Trophoblast cell (in vitro differentiated cells and primary cell): ENCODE measurements at regions not wholly inside any gene's neighbourhood (a gene's known extent, or its start where the extent isn't known, plus 50 kb on each side); places are given as distances from the start of the nearest gene placed in this dataset.

ENCODE experiments used
- DNase-seq, 2 donors: peaks; one replicate each; pipeline ENCODE4 v3.0.0-alpha.2; 2016
- H2AFZ ChIP-seq: 2 replicates; pipeline ENCODE4 v1.6.1; 2013; ENCODE audit warnings: low read length, moderate library complexity, mild to moderate bottlenecking; ENCODE audit not compliant: insufficient read depth, poor library complexity
- H2AK5ac ChIP-seq: 2 replicates; pipeline ENCODE4 v1.6.1; 2013; ENCODE audit warnings: mild to moderate bottlenecking, low read length
- H2BK120ac ChIP-seq: 2 replicates; pipeline ENCODE4 v1.6.1; 2013; ENCODE audit warnings: low read length, mild to moderate bottlenecking, moderate library complexity; ENCODE audit not compliant: insufficient read depth, poor library complexity
- H2BK12ac ChIP-seq: 2 replicates; pipeline ENCODE4 v1.6.1; 2013; ENCODE audit warnings: mild to moderate bottlenecking, low read length, moderate library complexity
- H2BK5ac ChIP-seq: 2 replicates; pipeline ENCODE4 v1.6.1; 2013; ENCODE audit warnings: low read length, low read depth, moderate library complexity, mild to moderate bottlenecking; ENCODE audit not compliant: poor library complexity
- H3K14ac ChIP-seq: 2 replicates; pipeline ENCODE4 v1.6.1; 2013; ENCODE audit warnings: mild to moderate bottlenecking, low read length
- H3K18ac ChIP-seq: 2 replicates; pipeline ENCODE4 v1.6.1; 2013; ENCODE audit warnings: mild to moderate bottlenecking, low read length
- H3K23ac ChIP-seq: 2 replicates; pipeline ENCODE4 v1.6.1; 2013; ENCODE audit warnings: low read length
- H3K27ac ChIP-seq: 2 replicates; pipeline ENCODE4 v1.5.1; 2013; ENCODE audit warnings: low read depth, mild to moderate bottlenecking, inconsistent platforms, low read length, moderate library complexity
- H3K27me3 ChIP-seq: 2 replicates; pipeline ENCODE4 v1.6.1; 2013; ENCODE audit warnings: inconsistent platforms, mild to moderate bottlenecking, low read length, moderate library complexity; ENCODE audit not compliant: insufficient read depth
- H3K36me3 ChIP-seq, 2 experiments: 1 replicate in 1 of 2; 2 replicates in 1 of 2; pipeline ENCODE4 v1.6.1; 2013; ENCODE audit warnings: low read length in 2 of 2, mild to moderate bottlenecking in 2 of 2, moderate library complexity in 1 of 2; ENCODE audit not compliant: insufficient read depth in 2 of 2, control insufficient read depth in 1 of 2
- H3K4ac ChIP-seq: 2 replicates; pipeline ENCODE4 v1.6.1; 2013; ENCODE audit warnings: low read depth, mild to moderate bottlenecking, low read length, moderate library complexity
- H3K4me1 ChIP-seq, 2 experiments: 1 replicate in 1 of 2; 2 replicates in 1 of 2; pipeline ENCODE4 v1.6.1; 2013; ENCODE audit warnings: low read length in 2 of 2, mild to moderate bottlenecking in 2 of 2, moderate library complexity in 1 of 2; ENCODE audit not compliant: insufficient read depth in 2 of 2, control insufficient read depth in 1 of 2
- H3K4me2 ChIP-seq: 2 replicates; pipeline ENCODE4 v1.6.1; 2013; ENCODE audit warnings: inconsistent platforms, mild to moderate bottlenecking, low read length, moderate library complexity
- H3K4me3 ChIP-seq: 2 replicates; pipeline ENCODE4 v1.5.1; 2013; ENCODE audit warnings: mild to moderate bottlenecking, low read depth, low read length, inconsistent platforms
- H3K79me1 ChIP-seq: one replicate; pipeline ENCODE4 v1.6.1; 2013; ENCODE audit warnings: low read length
- H3K79me2 ChIP-seq: 2 replicates; pipeline ENCODE4 v1.6.1; 2013; ENCODE audit warnings: low read length, mild to moderate bottlenecking; ENCODE audit not compliant: control insufficient read depth, insufficient read depth, poor library complexity
- H3K9ac ChIP-seq: 2 replicates; pipeline ENCODE4 v1.6.1; 2013; ENCODE audit warnings: mild to moderate bottlenecking, low read length
- H3K9me3 ChIP-seq: 2 replicates; pipeline ENCODE4 v1.6.1; 2013; ENCODE audit warnings: low read depth, mild to moderate bottlenecking, control low read depth, inconsistent platforms, low read length; ENCODE audit not compliant: insufficient read depth
- H4K12ac ChIP-seq: 2 replicates; pipeline ENCODE4 v1.6.1; 2013; ENCODE audit warnings: low read depth, mild to moderate bottlenecking, low read length, moderate library complexity
- H4K8ac ChIP-seq: 2 replicates; pipeline ENCODE4 v1.6.1; 2013; ENCODE audit warnings: low read depth, mild to moderate bottlenecking, low read length, moderate library complexity
- H4K91ac ChIP-seq: one replicate; pipeline ENCODE4 v1.6.1; 2013; ENCODE audit warnings: low read depth, mild to moderate bottlenecking, low read length, moderate library complexity
- WGBS: extraction: QIAGEN DNeasy Blood & Tissue Kit; methylation state at CpG from one replicate; pipeline ENCODE4 v1.1.7; 2013; ENCODE audit warnings: missing lambda C conversion rate; ENCODE audit not compliant: insufficient read length, insufficient coverage; ENCODE audit errors: extremely low coverage; 5-methylcytosine and 5-hydroxymethylcytosine counted together

GRCh38 chr2:37457401-37457901, 113.0 kb downstream of the QPCT start:
- no peaks in the 10 kb centered on the region for H3K27me3 ChIP-seq
- H2BK5ac ChIP-seq: no peak overlapping the region
- H3K9ac ChIP-seq: no peak overlapping the region
- no peak overlapping the region for H2BK12ac ChIP-seq
- no peak for DNase-seq
- H4K12ac ChIP-seq: no peak overlapping the region
- peaks cover 3 to 8% of the 10 kb centered on the region in 2 experiments for H3K4me1 ChIP-seq
- H3K4me3 ChIP-seq: no peak overlapping the region
- no peak overlapping the region for H3K23ac ChIP-seq
- H3K4ac ChIP-seq: no peak overlapping the region
- H3K79me2 ChIP-seq: no peaks in the 10 kb centered on the region
- no peak overlapping the region for H2AFZ ChIP-seq
- H4K91ac ChIP-seq: no peak overlapping the region
- H3K14ac ChIP-seq: no peak overlapping the region
- H3K27ac ChIP-seq: no peak overlapping the region
- WGBS: no CpG with 5 or more reads among the region's 9 CpGs
- H3K36me3 ChIP-seq: no peaks in the 10 kb centered on the region
- H2AK5ac ChIP-seq: no peak overlapping the region
- no peak overlapping the region for H4K8ac ChIP-seq
- no peak overlapping the region for H2BK120ac ChIP-seq
- H3K18ac ChIP-seq: no peak overlapping the region
- no peak overlapping the region for H3K4me2 ChIP-seq
- no peaks in the 10 kb centered on the region for H3K79me1 ChIP-seq
- H3K9me3 ChIP-seq: no peaks in the 10 kb centered on the region

- H3K36me3 ChIP-seq: no peaks in the 10 kb centered on the region
- no peak overlapping the region for H3K4me2 ChIP-seq
- no CpG with 5 or more reads among the region's 2 CpGs for WGBS
- H4K8ac ChIP-seq: no peak overlapping the region
- H3K9ac ChIP-seq: no peak overlapping the region
- H3K4ac ChIP-seq: no peak overlapping the region
- H4K12ac ChIP-seq: no peak overlapping the region
- DNase-seq: no peak
- no peak overlapping the region for H3K27ac ChIP-seq
- H3K23ac ChIP-seq: no peak overlapping the region
- no peak overlapping the region for H3K18ac ChIP-seq
- no peak overlapping the region for H4K91ac ChIP-seq
- no peaks in the 10 kb centered on the region for H3K9me3 ChIP-seq
- no peak overlapping the region for H2AK5ac ChIP-seq
- no peak overlapping the region for H2BK120ac ChIP-seq
- no peak overlapping the region for H3K14ac ChIP-seq
- H3K79me2 ChIP-seq: no peaks in the 10 kb centered on the region
- no peak overlapping the region for H2BK5ac ChIP-seq
- no peaks in the 10 kb centered on the region for H3K79me1 ChIP-seq
- no peak overlapping the region for H2AFZ ChIP-seq
- H3K4me1 ChIP-seq: peaks cover 3 to 8% of the 10 kb centered on the region in 2 experiments
- H3K27me3 ChIP-seq: no peaks in the 10 kb centered on the region
- no peak overlapping the region for H3K4me3 ChIP-seq
- no peak overlapping the region for H2BK12ac ChIP-seq
Observed at GRCh38 chr2:37458133-37458532, 113.7 kb downstream of the QPCT start.

GRCh38 chr2:37459095-37459981, 114.9 kb downstream of the QPCT start:
- peak in 1 of 2 donors; percentile 31 for DNase-seq
- H2BK12ac ChIP-seq: no peak overlapping the region

GRCh38 chr2:37460896-37461229, 116.4 kb downstream of the QPCT start:
- Histone ChIP-seq H3K23ac (no peak overlapping the region), H4K12ac (no peak overlapping the region), H3K27me3 (no peaks in the 10 kb centered on the region), H3K79me1 (no peaks in the 10 kb centered on the region), H2AFZ (no peak overlapping the region), H2BK5ac (no peak overlapping the region), H2BK12ac (no peak overlapping the region), H3K14ac (no peak overlapping the region), H3K4me1 (peaks cover 3 to 8% of the 10 kb centered on the region in 2 experiments), H4K91ac (no peak overlapping the region), H3K4me2 (no peak overlapping the region), H3K9ac (no peak overlapping the region), H3K9me3 (no peaks in the 10 kb centered on the region), H2BK120ac (no peak overlapping the region), H3K18ac (no peak overlapping the region), H3K79me2 (no peaks in the 10 kb centered on the region), H3K4me3 (no peak overlapping the region), H3K27ac (no peak overlapping the region), H3K36me3 (no peaks in the 10 kb centered on the region), H2AK5ac (no peak overlapping the region), H4K8ac (no peak overlapping the region), H3K4ac (no peak overlapping the region)
- DNase-seq: no peak
- no CpG with 5 or more reads among the region's 2 CpGs for WGBS

More at GRCh38 chr2:37459095-37459981, 114.9 kb downstream of the QPCT start:
- H3K4me1 ChIP-seq: peaks cover 3 to 8% of the 10 kb centered on the region in 2 experiments
- no peaks in the 10 kb centered on the region for H3K9me3 ChIP-seq
- WGBS: no CpG with 5 or more reads among the region's 3 CpGs
- no peak overlapping the region for H4K91ac ChIP-seq
- no peak overlapping the region for H2AK5ac ChIP-seq
- H3K36me3 ChIP-seq: no peaks in the 10 kb centered on the region
- no peak overlapping the region for H2BK120ac ChIP-seq
- H4K12ac ChIP-seq: no peak overlapping the region
- no peak overlapping the region for H3K4me3 ChIP-seq
- no peaks in the 10 kb centered on the region for H3K79me1 ChIP-seq
- H3K23ac ChIP-seq: no peak overlapping the region
- no peak overlapping the region for H3K18ac ChIP-seq
- no peak overlapping the region for H3K4ac ChIP-seq
- no peaks in the 10 kb centered on the region for H3K79me2 ChIP-seq
- H3K14ac ChIP-seq: no peak overlapping the region
- H2BK5ac ChIP-seq: no peak overlapping the region
- no peak overlapping the region for H3K9ac ChIP-seq
- H3K27ac ChIP-seq: peak overlapping the region; percentile 58
- no peaks in the 10 kb centered on the region for H3K27me3 ChIP-seq
- H3K4me2 ChIP-seq: no peak overlapping the region
- no peak overlapping the region for H4K8ac ChIP-seq
- no peak overlapping the region for H2AFZ ChIP-seq
